A549 (cell line): ENCODE measurements at regions not wholly inside any gene's neighbourhood (a gene's known extent, or its start where the extent isn't known, plus 50 kb on each side); places are given as distances from the start of the nearest gene placed in this dataset.

Experiments
- ATAC-seq, 2 experiments: fragments of 200-7000 bp in 1 of 2; fragments of >200 bp in 1 of 2; cut with Nextera tagmentation in 1 of 2; cut with Tn5 transposase in 1 of 2; 3 replicates each; pipeline versions ENCODE4 v1.8.0 to v1.9.1; 2018 to 2020; ENCODE audit warnings: mild to moderate bottlenecking in 1 of 2, moderate library complexity in 1 of 2
- CTCF ChIA-PET: fragments of 300-600 bp; sonication (Branson Sonifier 250); formaldehyde crosslinking; extraction: SDS; loops from one replicate; lab custom pipeline; 2021; ENCODE audit warnings: antibody characterized with exemption, inconsistent platforms; lab: Yijun Ruan, JAX
- POLR2A ChIA-PET: fragments of 350-600 bp; formaldehyde crosslinking; extraction: SDS; loops from one replicate; lab custom pipeline; 2021; ENCODE audit warnings: antibody characterized with exemption, inconsistent platforms; lab: Yijun Ruan, JAX
- DNase-seq, 2 experiments: peaks; one replicate each; pipeline versions ENCODE4 v3.0.0 to v3.0.0-alpha.2; 2011 to 2016; ENCODE audit warnings: low read depth in 1 of 2, low spot score in 1 of 2
- FAIRE-seq: peaks from 2 replicates; lab custom pipeline; 2011; peaks lifted over from hg19 to GRCh38; lab: Jason Lieb, UNC
- H3K27ac ChIP-seq, 2 experiments: fragments of >200 bp; sonication (Bioruptor Twin); formaldehyde crosslinking; 3 replicates each; pipeline ENCODE4 v1.5.1; 2016 to 2017
- H3K4me1 ChIP-seq: fragments of >200 bp; sonication (Bioruptor Twin); formaldehyde crosslinking; 3 replicates; pipeline ENCODE4 v1.6.1; 2016
- H3K4me2 ChIP-seq: fragments of >200 bp; sonication (Bioruptor Twin); formaldehyde crosslinking; 3 replicates; pipeline ENCODE4 v1.6.1; 2016
- H3K4me3 ChIP-seq: fragments of >200 bp; sonication (Bioruptor Twin); formaldehyde crosslinking; 3 replicates; pipeline ENCODE4 v1.5.1; 2016
- H3K9me3 ChIP-seq: fragments of >200 bp; sonication (Bioruptor Twin); formaldehyde crosslinking; 3 replicates; pipeline ENCODE4 v1.6.1; 2016
- CBX2 ChIP-seq: fragments of 200-600 bp; sonication (generic); IDR thresholded peaks from 2 replicates; pipeline ENCODE4 v1.6.1; 2016; ENCODE audit warnings: low read depth, mild to moderate bottlenecking, borderline replicate concordance
- CBX8 ChIP-seq: fragments of 200-600 bp; sonication (generic); IDR thresholded peaks from 2 replicates; pipeline ENCODE4 v1.6.1; 2016
- CEBPB ChIP-seq, 2 experiments: fragments of >200 bp in 1 of 2; sonication (Bioruptor Twin) in 1 of 2; formaldehyde crosslinking in 1 of 2; IDR thresholded peaks; 2 replicates each; pipeline ENCODE4 v1.6.1; 2012 to 2016
- CHD2 ChIP-seq: fragments of 150-350 bp; IDR thresholded peaks from 2 replicates; pipeline ENCODE4 v1.6.1; 2014; ENCODE audit warnings: low read length; ENCODE audit not compliant: partially characterized antibody
- CTCF ChIP-seq: fragments of >200 bp; sonication (Bioruptor Twin); formaldehyde crosslinking; IDR thresholded peaks from 3 replicates; pipeline ENCODE4 v1.5.1; 2016
- EHF ChIP-seq: fragments of 250-450 bp; sonication (Bioruptor Pico); IDR thresholded peaks from 2 replicates; pipeline ENCODE4 v1.5.0; 2020; ENCODE audit warnings: mild to moderate bottlenecking
- ESRRA ChIP-seq: fragments of 150-350 bp; IDR thresholded peaks from 2 replicates; pipeline ENCODE4 v1.6.1; 2014; ENCODE audit warnings: mild to moderate bottlenecking, low read length, borderline replicate concordance
- FOSL2 ChIP-seq, 2 experiments: fragments of 450-650 bp in 1 of 2; fragments of >200 bp in 1 of 2; sonication (Bioruptor Twin) in 1 of 2; formaldehyde crosslinking; IDR thresholded peaks; 2 replicates each; pipeline versions ENCODE4 v1.5.0 to v1.6.1; 2016 to 2020; ENCODE audit warnings: mild to moderate bottlenecking in 1 of 2, moderate library complexity in 1 of 2
- HDAC2 ChIP-seq: fragments of 200-600 bp; sonication (generic); IDR thresholded peaks from 2 replicates; pipeline ENCODE4 v1.6.1; 2016
- HOXA7 ChIP-seq: fragments of 250-450 bp; sonication (Bioruptor Pico); IDR thresholded peaks from 2 replicates; pipeline ENCODE4 v1.5.0; 2020; ENCODE audit warnings: mild to moderate bottlenecking, moderate library complexity
- HOXB5 ChIP-seq: fragments of 250-450 bp; sonication (Bioruptor Pico); IDR thresholded peaks from 2 replicates; pipeline ENCODE4 v1.5.0; 2020; ENCODE audit warnings: mild to moderate bottlenecking, moderate library complexity
- JUNB ChIP-seq: fragments of >200 bp; sonication (Bioruptor Twin); formaldehyde crosslinking; IDR thresholded peaks from 2 replicates; pipeline ENCODE4 v1.6.1; 2016
- MAFK ChIP-seq: fragments of 450-650 bp; IDR thresholded peaks from 2 replicates; pipeline ENCODE4 v1.6.1; 2014; ENCODE audit not compliant: partially characterized antibody
- NR3C1 ChIP-seq: fragments of >200 bp; sonication (Bioruptor Twin); formaldehyde crosslinking; IDR thresholded peaks from 3 replicates; pipeline ENCODE4 v1.6.1; 2017
- PBX3 ChIP-seq: IDR thresholded peaks from 2 replicates; pipeline ENCODE4 v1.6.1; 2012
- RAD21 ChIP-seq, 2 experiments: fragments of >200 bp in 1 of 2; sonication (Bioruptor Twin) in 1 of 2; formaldehyde crosslinking in 1 of 2; IDR thresholded peaks in 1 of 2; conservative IDR thresholded peaks in 1 of 2; 2 replicates in 1 of 2; 3 replicates in 1 of 2; pipeline ENCODE4 v1.6.1; 2012 to 2018; ENCODE audit warnings: inconsistent platforms in 1 of 2
- RCOR1 ChIP-seq: fragments of 150-350 bp; IDR thresholded peaks from 2 replicates; pipeline ENCODE4 v1.6.1; 2014; ENCODE audit warnings: antibody characterized with exemption, low read length, low read depth
- REST ChIP-seq: fragments of 200-600 bp; sonication (generic); IDR thresholded peaks from 2 replicates; pipeline ENCODE4 v1.6.1; 2016; ENCODE audit warnings: antibody characterized with exemption, mild to moderate bottlenecking, moderate library complexity
- RNF2 ChIP-seq: fragments of 200-600 bp; sonication (generic); IDR thresholded peaks from 2 replicates; pipeline ENCODE4 v1.6.1; 2016; ENCODE audit warnings: low read depth, mild to moderate bottlenecking, antibody characterized with exemption, moderate library complexity, borderline replicate concordance
- SMC3 ChIP-seq: fragments of >200 bp; sonication (Bioruptor Twin); formaldehyde crosslinking; IDR thresholded peaks from 3 replicates; pipeline ENCODE4 v1.6.1; 2018; ENCODE audit warnings: inconsistent platforms
- SREBF2 ChIP-seq: fragments of 450-650 bp; IDR thresholded peaks from 2 replicates; pipeline ENCODE4 v1.6.1; 2014; ENCODE audit warnings: mild to moderate bottlenecking, moderate library complexity
- TFCP2L1 ChIP-seq: fragments of 250-450 bp; sonication (Bioruptor Pico); IDR thresholded peaks from 2 replicates; pipeline ENCODE4 v1.5.0; 2021; ENCODE audit warnings: mild to moderate bottlenecking
- USF2 ChIP-seq: fragments of 450-650 bp; IDR thresholded peaks from 2 replicates; pipeline ENCODE4 v1.6.1; 2014; ENCODE audit warnings: antibody characterized with exemption
- WGBS: methylation state at CpG from one replicate; pipeline ENCODE4 v1.1.6; 2017; ENCODE audit errors: missing lambda C conversion rate; 5-methylcytosine and 5-hydroxymethylcytosine counted together

- FAIRE-seq (no peak), ATAC-seq (no peak)
- whole genome bisulfite sequencing, result 56% methylated on average over 3 of the region's 3 CpGs
Measured at GRCh38 chr14:101439023-101439422, 122.3 kb upstream of the DIO3 start.

GRCh38 chr14:101440496-101440895 lies 120.8 kb upstream of the DIO3 start:
- H3K27ac ChIP-seq, result peak overlapping the region in 1 of 2 experiments; percentile 62; a peak in 2 of 6 replicates
- H3K4me2 ChIP-seq, result no peak overlapping the region
- peaks cover 14% of the 10 kb centered on the region for H3K4me1 ChIP-seq
- ChIA-PET POLR2A (no interaction called here), CTCF (interaction anchor here (1.3 to 1.5 kb wide), 2 partner anchors 38 to 188 kb away, joined by 3 to 6 read pairs; no protein-coding TSS in a partner anchor)
- no peak for ATAC-seq
- FAIRE-seq, result no peak
- DNase-seq, result no peak
- WGBS, result 86% methylated on average over 6 of the region's 6 CpGs
- H3K4me3 ChIP-seq, result no peak overlapping the region
- no peaks in the 10 kb centered on the region for H3K9me3 ChIP-seq
- TF ChIP-seq HOXB5 (CRISPR knock-in tag) (no peak), USF2 (no peak), SMC3 (no peak), TFCP2L1 (CRISPR knock-in tag) (no peak), HOXA7 (CRISPR knock-in tag) (no peak), CEBPB (IDR thresholded peaks at IDR 0.05) (no peak), RNF2 (no peak), CTCF (no peak), EHF (CRISPR knock-in tag) (no peak)

More at GRCh38 chr14:101439023-101439422, 122.3 kb upstream of the DIO3 start:
- TF ChIP-seq RAD21 (conservative IDR thresholded peaks at IDR 0.05 in 1 of 2, IDR thresholded peaks at IDR 0.05 in 1 of 2), result no peak
- TF ChIP-seq JUNB, result no peak
- TF ChIP-seq RCOR1, result no peak
- no peak for TF ChIP-seq TFCP2L1 (CRISPR knock-in tag)
- no peak for TF ChIP-seq ESRRA
- no peak for TF ChIP-seq REST
- TF ChIP-seq CBX2, result no peak
- TF ChIP-seq HDAC2, result no peak
- TF ChIP-seq CHD2, result no peak
- TF ChIP-seq NR3C1, result no peak
- no peak for TF ChIP-seq MAFK
- TF ChIP-seq HOXB5 (CRISPR knock-in tag), result no peak
- no peak for TF ChIP-seq CBX8
- no peak for TF ChIP-seq FOSL2 (IDR thresholded peaks at IDR 0.05)
- TF ChIP-seq FOSL2 (CRISPR knock-in tag; IDR thresholded peaks at IDR 0.05), result no peak
- no peak for TF ChIP-seq SREBF2
- no peak for TF ChIP-seq PBX3
- ChIA-PET CTCF (no interaction called here), POLR2A (no interaction called here)
- Histone ChIP-seq H3K4me2 (no peak overlapping the region), H3K27ac (peak overlapping the region in 1 of 2 experiments; percentile 22; a peak in 1 of 6 replicates), H3K9me3 (no peaks in the 10 kb centered on the region), H3K4me1 (peaks cover 9% of the 10 kb centered on the region), H3K4me3 (no peak overlapping the region)
- no peak for DNase-seq
